ENCODE measurements at regions not wholly inside any gene's neighbourhood (a gene's known extent, or its start where the extent isn't known, plus 50 kb on each side); places are given as distances from the start of the nearest gene placed in this dataset.

- TF ChIP-seq POLR2A (IDR thresholded peaks at IDR 0.05) (no peak), POLR2AphosphoS5 (IDR thresholded peaks at IDR 0.05) (no peak), CTCF (IDR thresholded peaks at IDR 0.05) (no peak)
These were observed 56.3 kb upstream of the SOX6 start for GRCh38 chr11:16412525-16413172.
